ENCODE measurements at regions not wholly inside any gene's neighbourhood (a gene's known extent, or its start where the extent isn't known, plus 50 kb on each side); places are given as distances from the start of the nearest gene placed in this dataset.

GRCh38 chr15:96412045-96412905, 81.8 kb downstream of the NR2F2 start:
- TF ChIP-seq, protein P1, sequence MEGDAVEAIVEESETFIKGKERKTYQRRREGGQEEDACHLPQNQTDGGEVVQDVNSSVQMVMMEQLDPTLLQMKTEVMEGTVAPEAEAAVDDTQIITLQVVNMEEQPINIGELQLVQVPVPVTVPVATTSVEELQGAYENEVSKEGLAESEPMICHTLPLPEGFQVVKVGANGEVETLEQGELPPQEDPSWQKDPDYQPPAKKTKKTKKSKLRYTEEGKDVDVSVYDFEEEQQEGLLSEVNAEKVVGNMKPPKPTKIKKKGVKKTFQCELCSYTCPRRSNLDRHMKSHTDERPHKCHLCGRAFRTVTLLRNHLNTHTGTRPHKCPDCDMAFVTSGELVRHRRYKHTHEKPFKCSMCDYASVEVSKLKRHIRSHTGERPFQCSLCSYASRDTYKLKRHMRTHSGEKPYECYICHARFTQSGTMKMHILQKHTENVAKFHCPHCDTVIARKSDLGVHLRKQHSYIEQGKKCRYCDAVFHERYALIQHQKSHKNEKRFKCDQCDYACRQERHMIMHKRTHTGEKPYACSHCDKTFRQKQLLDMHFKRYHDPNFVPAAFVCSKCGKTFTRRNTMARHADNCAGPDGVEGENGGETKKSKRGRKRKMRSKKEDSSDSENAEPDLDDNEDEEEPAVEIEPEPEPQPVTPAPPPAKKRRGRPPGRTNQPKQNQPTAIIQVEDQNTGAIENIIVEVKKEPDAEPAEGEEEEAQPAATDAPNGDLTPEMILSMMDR (IDR thresholded peaks at IDR 0.05), result no peak
- no peak for TF ChIP-seq POLR2A (IDR thresholded peaks at IDR 0.05)

Data from tibial nerve (tissue), 3 donors.